ENCODE measurements at regions not wholly inside any gene's neighbourhood (a gene's known extent, or its start where the extent isn't known, plus 50 kb on each side); places are given as distances from the start of the nearest gene placed in this dataset.

GRCh38 chr4:169810325-169811323 lies 52.9 kb upstream of the HPF1 start:
- DNase-seq (ENCODE audit: low spot score): peak; percentile 83

GRCh38 chr4:169807934-169808509 lies 50.3 kb upstream of the HPF1 start:
- DNase-seq (ENCODE audit: low spot score): no peak

Data from AG08395 (cell line).